Activated CD8-positive, alpha-beta memory T cell treated with anti-CD3 and anti-CD28 coated beads for 36 hours (primary cell): ENCODE measurements at regions not wholly inside any gene's neighbourhood (a gene's known extent, or its start where the extent isn't known, plus 50 kb on each side); places are given as distances from the start of the nearest gene placed in this dataset.

Experiments
- CTCF ChIA-PET: fragments of 350-600 bp; sonication (Branson Sonifier 250); formaldehyde crosslinking; loops from one replicate; lab custom pipeline; 2021; ENCODE audit warnings: antibody characterized with exemption; lab: Charles Lee
- POLR2A ChIA-PET: fragments of 350-600 bp; sonication (Branson Sonifier 250); formaldehyde crosslinking; loops from one replicate; lab custom pipeline; 2021; ENCODE audit warnings: antibody characterized with exemption; lab: Charles Lee

GRCh38 chr3:72580246-72580756 lies 267.9 kb downstream of the SHQ1 start:
- POLR2A ChIA-PET: no interaction called here
- CTCF ChIA-PET: no interaction called here

- ChIA-PET CTCF (no interaction called here), POLR2A (interaction anchor here (0.7 kb wide), 1 partner anchor 10 kb away, joined by 3 read pairs; no protein-coding TSS in a partner anchor)
Observed at GRCh38 chr3:72579581-72580245, 268.5 kb downstream of the SHQ1 start.

DNA sequence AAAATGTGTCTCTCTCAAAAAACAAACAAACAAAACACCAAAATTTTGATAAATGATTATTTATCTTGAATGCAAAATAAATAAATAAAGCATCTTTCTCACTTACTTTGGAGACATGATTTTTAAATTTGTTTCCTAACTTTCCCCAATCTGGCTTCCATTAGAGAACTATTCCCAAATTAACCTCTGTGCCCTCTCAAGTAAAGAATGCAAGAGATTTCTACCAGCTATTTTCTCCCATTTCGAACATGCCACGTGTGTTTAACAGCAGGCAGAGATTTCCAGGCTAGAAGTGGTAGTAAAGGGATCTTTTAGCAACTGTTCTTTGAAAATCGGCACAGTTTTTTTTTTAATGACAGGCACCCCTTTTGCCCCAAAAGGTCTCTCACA lies 269.1 kb downstream of the SHQ1 start:
- ChIA-PET CTCF (no interaction called here), POLR2A (interaction anchor here (0.7 kb wide), 1 partner anchor 10 kb away, joined by 3 read pairs; no protein-coding TSS in a partner anchor)

DNA sequence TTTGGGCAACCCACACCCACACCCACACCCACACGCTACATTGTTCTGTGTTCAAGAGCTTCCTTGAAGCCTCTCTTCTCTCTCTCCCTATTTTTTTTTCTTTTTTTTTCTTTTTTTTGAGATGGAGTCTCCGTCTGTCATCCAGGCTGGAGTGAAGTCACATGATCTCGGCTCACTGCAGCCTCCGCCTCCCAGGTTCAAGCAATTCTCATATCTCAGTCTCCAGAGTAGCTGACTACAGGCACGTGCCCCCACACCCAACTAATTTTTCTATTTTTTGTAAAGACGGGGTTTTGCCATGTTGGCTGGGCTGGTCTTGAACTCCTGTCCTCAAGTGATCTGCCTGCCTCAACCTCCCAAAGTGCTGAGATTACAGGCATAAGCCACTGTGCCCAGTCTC lies 271.1 kb downstream of the SHQ1 start:
- CTCF ChIA-PET: no interaction called here
- POLR2A ChIA-PET: no interaction called here

DNA sequence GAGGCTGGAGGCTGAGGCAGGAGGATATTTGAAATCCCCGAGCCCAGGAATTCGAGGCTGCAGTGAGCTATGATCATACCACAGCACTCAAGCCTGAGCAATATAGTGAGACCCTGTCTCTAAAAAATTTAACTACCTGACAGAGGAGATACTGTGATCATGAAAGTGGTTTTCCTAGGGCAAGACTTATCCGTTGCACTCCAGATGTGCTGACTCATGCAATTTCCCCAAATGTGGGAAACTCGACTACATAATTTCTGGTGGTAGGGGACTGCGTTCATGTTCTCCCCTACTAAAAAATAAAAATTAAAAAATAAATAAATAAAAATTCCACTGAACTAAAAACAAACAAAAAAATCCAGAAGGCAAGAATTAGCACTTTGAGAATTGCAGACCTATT lies 271.7 kb downstream of the SHQ1 start:
- ChIA-PET CTCF (no interaction called here), POLR2A (no interaction called here)

GRCh38 chr3:72574144-72574543 lies 274.1 kb downstream of the SHQ1 start:
- CTCF ChIA-PET: no interaction called here

GRCh38 chr3:72573051-72573450 lies 275.2 kb downstream of the SHQ1 start:
- ChIA-PET POLR2A (no interaction called here), CTCF (interaction anchor here (0.6 kb wide), 1 partner anchor 216 kb away, joined by 3 read pairs; no protein-coding TSS in a partner anchor)

More at GRCh38 chr3:72574144-72574543, 274.1 kb downstream of the SHQ1 start:
- POLR2A ChIA-PET: no interaction called here

GRCh38 chr3:72572489-72573007 lies 275.7 kb downstream of the SHQ1 start:
- ChIA-PET POLR2A (no interaction called here), CTCF (no interaction called here)

DNA sequence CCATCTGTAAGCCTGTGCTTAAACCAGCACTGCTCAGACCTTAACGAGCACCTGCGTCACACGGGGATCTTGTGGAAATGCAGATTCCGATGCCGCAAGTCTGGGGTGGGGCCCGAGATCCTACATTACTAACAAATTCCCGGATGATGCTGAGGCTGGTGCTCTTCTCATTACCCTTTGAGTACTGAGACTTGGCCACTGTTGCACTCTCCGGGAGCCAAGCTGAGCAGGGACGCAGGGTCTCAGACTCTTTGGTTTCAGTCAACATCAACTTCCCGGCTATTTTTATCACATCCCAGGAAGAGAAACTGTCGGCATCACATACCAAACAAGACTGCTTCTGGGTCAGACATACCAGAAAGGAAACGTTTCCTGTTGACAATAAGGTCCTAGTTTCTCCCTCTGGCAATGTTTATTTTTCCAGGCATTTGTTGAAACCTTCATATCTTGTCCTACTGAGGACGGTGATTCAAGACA lies 276.6 kb downstream of the SHQ1 start:
- POLR2A ChIA-PET: no interaction called here
- CTCF ChIA-PET: no interaction called here

DNA sequence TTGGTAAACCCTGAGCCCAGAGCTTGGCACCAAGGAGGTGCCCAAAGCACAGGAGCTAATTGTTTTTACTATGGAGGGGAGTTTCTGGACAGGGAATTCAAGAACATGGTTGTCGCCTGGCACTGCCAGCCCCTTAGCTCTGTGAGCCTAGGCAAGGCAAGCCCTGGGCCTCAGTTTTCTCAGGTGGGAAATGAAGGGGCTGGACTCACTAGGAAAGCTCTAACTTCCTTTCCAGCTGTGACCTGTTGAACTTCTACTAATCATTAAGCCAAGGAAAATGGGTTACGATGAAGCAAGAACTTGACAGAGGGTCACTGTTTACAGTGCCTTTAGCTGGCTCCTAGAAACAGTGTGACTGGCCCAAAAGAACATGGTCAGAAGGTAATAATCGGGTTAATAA lies 277.2 kb downstream of the SHQ1 start:
- CTCF ChIA-PET: no interaction called here
- POLR2A ChIA-PET: no interaction called here

DNA sequence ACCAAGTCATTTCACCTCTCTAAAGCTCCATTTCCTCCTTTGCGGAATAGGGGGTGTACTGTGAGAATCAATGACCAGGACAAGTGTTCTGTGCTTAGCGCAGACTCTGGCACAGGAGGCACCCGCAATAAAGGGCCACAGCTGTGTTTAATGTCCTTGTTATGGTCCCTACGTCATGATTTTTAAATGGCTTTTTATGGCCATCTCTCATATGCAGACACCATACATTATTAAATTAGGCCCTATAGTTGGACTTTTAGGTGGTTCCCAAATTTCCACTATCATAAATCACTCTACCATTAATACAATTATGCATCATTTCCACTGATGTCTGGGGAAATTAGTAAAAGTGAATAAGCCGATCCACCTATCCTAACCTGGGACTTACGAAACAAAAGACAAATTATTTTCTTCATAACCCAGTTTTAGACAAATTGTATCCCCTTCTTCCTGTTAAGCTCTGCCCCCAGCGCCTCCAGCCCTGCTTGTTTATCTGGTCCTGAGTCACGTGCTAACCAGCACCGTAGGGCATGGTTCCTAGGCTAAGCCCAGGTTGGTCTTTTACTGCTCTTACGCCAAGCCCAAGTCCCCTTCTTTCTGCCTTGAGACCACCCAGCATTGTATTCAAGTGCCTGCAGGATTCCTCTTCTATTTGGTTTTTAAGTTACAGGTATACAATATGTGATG lies 278.3 kb downstream of the SHQ1 start:
- ChIA-PET CTCF (no interaction called here), POLR2A (interaction anchor here (0.5 kb wide), 1 partner anchor 9 kb away, joined by 3 read pairs; no protein-coding TSS in a partner anchor)

DNA sequence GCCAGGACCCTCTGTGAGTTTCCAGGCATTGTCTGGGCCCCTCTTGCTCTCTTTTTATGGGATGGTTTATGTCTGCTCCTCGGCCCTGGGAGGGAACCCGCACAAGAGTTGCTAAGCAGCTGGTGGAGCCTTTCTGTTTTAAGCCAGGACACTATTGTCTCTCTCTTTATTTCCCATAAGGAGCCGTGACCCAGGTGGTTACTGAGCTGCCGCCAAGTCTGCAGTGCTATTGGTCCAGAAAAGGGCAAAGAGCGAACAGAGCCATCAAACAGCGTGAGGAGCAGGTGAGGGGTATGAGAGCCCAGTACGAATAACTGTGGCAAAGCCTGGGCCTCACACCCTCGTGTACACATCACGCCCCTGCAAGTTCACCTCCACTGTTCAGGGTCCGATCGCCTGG lies 280.2 kb downstream of the SHQ1 start:
- CTCF ChIA-PET: no interaction called here

GRCh38 chr3:72567474-72567873 lies 280.8 kb downstream of the SHQ1 start:
- ChIA-PET POLR2A (no interaction called here), CTCF (no interaction called here)

More for the DNA sequence above, 280.2 kb downstream of the SHQ1 start:
- POLR2A ChIA-PET: interaction anchor here (0.6 kb wide), 1 partner anchor 857 kb away, joined by 3 read pairs; no protein-coding TSS in a partner anchor

- CTCF ChIA-PET: no interaction called here
- POLR2A ChIA-PET: no interaction called here
Observed at GRCh38 chr3:72565593-72565992, 282.7 kb downstream of the SHQ1 start.

GRCh38 chr3:72563690-72564370 lies 284.4 kb downstream of the SHQ1 start:
- ChIA-PET CTCF (no interaction called here), POLR2A (no interaction called here)

DNA sequence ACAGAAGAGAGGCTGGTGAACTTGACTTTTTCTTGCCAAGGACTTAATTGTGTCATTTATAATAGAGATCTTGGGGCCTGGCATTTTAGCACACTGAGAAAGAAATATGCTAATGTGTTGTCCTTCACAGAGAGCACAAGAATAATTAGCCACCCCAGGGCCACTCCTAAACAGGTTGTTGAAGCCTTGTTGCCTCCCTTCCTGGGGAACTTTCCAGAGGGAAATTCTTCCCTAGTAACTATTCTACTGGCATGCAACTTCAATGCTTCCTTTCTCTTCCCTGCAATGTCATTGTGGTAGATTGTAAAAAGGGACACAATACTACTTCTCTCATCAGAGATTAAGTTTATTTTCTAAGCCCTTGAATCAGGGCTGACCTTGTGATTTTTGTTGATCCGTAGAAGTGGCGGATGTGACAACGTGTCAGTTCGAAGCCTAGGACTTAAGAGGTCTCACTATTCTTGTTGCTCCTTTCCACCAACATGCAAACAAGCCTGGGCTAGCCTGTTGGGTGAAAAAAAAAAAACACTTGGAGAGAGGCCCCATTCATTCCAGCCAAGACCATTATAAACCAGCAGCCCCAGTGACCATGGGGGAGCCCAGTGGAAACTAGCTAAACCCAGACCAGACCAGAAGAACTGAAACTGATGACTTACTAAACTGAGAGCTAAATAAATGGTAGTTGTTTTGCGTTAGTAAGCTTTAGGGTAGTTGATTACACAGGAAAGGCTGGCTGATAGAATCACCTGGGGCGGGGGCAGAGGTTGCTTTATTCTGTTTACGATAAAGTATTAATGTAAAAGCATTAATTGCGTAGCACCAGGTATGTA lies 287.2 kb downstream of the SHQ1 start:
- CTCF ChIA-PET: no interaction called here

GRCh38 chr3:72559385-72559784 lies 288.9 kb downstream of the SHQ1 start:
- CTCF ChIA-PET: interaction anchor here (0.6 kb wide), 1 partner anchor 143 kb away, joined by 3 read pairs; no protein-coding TSS in a partner anchor
- POLR2A ChIA-PET: interaction anchor here (0.5 kb wide), 1 partner anchor 52 kb away, joined by 5 read pairs; no protein-coding TSS in a partner anchor

More for the DNA sequence above, 287.2 kb downstream of the SHQ1 start:
- POLR2A ChIA-PET: no interaction called here

- POLR2A ChIA-PET: no interaction called here
- CTCF ChIA-PET: no interaction called here
Observed at GRCh38 chr3:72558001-72558400, 290.2 kb downstream of the SHQ1 start.

GRCh38 chr3:72555714-72556113 lies 292.5 kb downstream of the SHQ1 start:
- CTCF ChIA-PET: interaction anchor here (0.6 kb wide), 1 partner anchor 272 kb away, joined by 4 read pairs; no protein-coding TSS in a partner anchor
- POLR2A ChIA-PET: no interaction called here
